HG03135 (cell line): ENCODE measurements at regions not wholly inside any gene's neighbourhood (a gene's known extent, or its start where the extent isn't known, plus 50 kb on each side); places are given as distances from the start of the nearest gene placed in this dataset.

Source experiments
- ATAC-seq: cut with Tn5 transposase; IDR thresholded peaks from one replicate; pipeline ENCODE4 v1.9.1; 2021; ENCODE audit warnings: mild to moderate bottlenecking, moderate library complexity; ENCODE audit not compliant: unreplicated experiment

- peak; percentile 55 for ATAC-seq
Observed at GRCh38 chr11:130765951-130766649, 150.2 kb downstream of the SNX19 start.

GRCh38 chr11:130766650-130767565, 149.4 kb downstream of the SNX19 start:
- ATAC-seq: no peak

- ATAC-seq: no peak
Observed at GRCh38 chr11:130769782-130770535, 146.3 kb downstream of the SNX19 start.

- ATAC-seq: no peak
Observed at GRCh38 chr11:130771708-130772107, 144.6 kb downstream of the SNX19 start.

GRCh38 chr11:130772266-130773227, 143.7 kb downstream of the SNX19 start:
- ATAC-seq: no peak

- ATAC-seq: no peak
Observed at GRCh38 chr11:130773244-130773820, 142.9 kb downstream of the SNX19 start.

- ATAC-seq: no peak
Observed at GRCh38 chr11:130774703-130775102, 141.6 kb downstream of the SNX19 start.

- no peak for ATAC-seq
Observed at GRCh38 chr11:130775306-130776060, 140.8 kb downstream of the SNX19 start.

GRCh38 chr11:130776061-130776419, 140.2 kb downstream of the SNX19 start:
- no peak for ATAC-seq

GRCh38 chr11:130778026-130778425, 138.3 kb downstream of the SNX19 start:
- ATAC-seq: no peak

- no peak for ATAC-seq
Observed at GRCh38 chr11:130778705-130779104, 137.6 kb downstream of the SNX19 start.

- ATAC-seq: no peak
Observed at GRCh38 chr11:130779267-130779666, 137.0 kb downstream of the SNX19 start.

- no peak for ATAC-seq
Observed at GRCh38 chr11:130779943-130780342, 136.3 kb downstream of the SNX19 start.

- no peak for ATAC-seq
Observed at GRCh38 chr11:130780437-130780836, 135.8 kb downstream of the SNX19 start.

GRCh38 chr11:130781931-130782330, 134.3 kb downstream of the SNX19 start:
- no peak for ATAC-seq

GRCh38 chr11:130782361-130783222, 133.7 kb downstream of the SNX19 start:
- no peak for ATAC-seq

GRCh38 chr11:130783323-130783722, 133.0 kb downstream of the SNX19 start:
- no peak for ATAC-seq

- ATAC-seq: no peak
Observed at GRCh38 chr11:130785380-130786116, 130.7 kb downstream of the SNX19 start.
